NCI-H187 treated with DMSO at 0.1 percent for 48 hours (cell line): ENCODE measurements at regions not wholly inside any gene's neighbourhood (a gene's known extent, or its start where the extent isn't known, plus 50 kb on each side); places are given as distances from the start of the nearest gene placed in this dataset.

ENCODE experiments used
- DNase-seq: peaks from one replicate; lab custom pipeline; 2025; lab: John Stamatoyannopoulos, UW

- DNase-seq = no peak
Observed at GRCh38 chr9:91040371-91041215, 239.0 kb downstream of the SYK start.

GRCh38 chr9:91042024-91042423, 240.4 kb downstream of the SYK start:
- DNase-seq = no peak

- no peak for DNase-seq
Observed at GRCh38 chr9:91042541-91042940, 240.9 kb downstream of the SYK start.

- no peak for DNase-seq
Observed at GRCh38 chr9:91043056-91043810, 241.6 kb downstream of the SYK start.

- DNase-seq = no peak
Observed at GRCh38 chr9:91043811-91044175, 242.2 kb downstream of the SYK start.

GRCh38 chr9:91044354-91044753, 242.7 kb downstream of the SYK start:
- no peak for DNase-seq

- DNase-seq = no peak
Observed at GRCh38 chr9:91045041-91045440, 243.4 kb downstream of the SYK start.

- no peak for DNase-seq
Observed at GRCh38 chr9:91047529-91047928, 245.9 kb downstream of the SYK start.

- DNase-seq = no peak
Observed at GRCh38 chr9:91047993-91048607, 246.5 kb downstream of the SYK start.

GRCh38 chr9:91048749-91049148, 247.1 kb downstream of the SYK start:
- no peak for DNase-seq

GRCh38 chr9:91053824-91054223, 252.2 kb downstream of the SYK start:
- no peak for DNase-seq

GRCh38 chr9:91055845-91056244, 254.2 kb downstream of the SYK start:
- no peak for DNase-seq

- DNase-seq = no peak
Observed at GRCh38 chr9:91056486-91056885, 254.9 kb downstream of the SYK start.

GRCh38 chr9:91056917-91057316, 255.3 kb downstream of the SYK start:
- DNase-seq = no peak

- no peak for DNase-seq
Observed at GRCh38 chr9:91059713-91060112, 258.1 kb downstream of the SYK start.

GRCh38 chr9:91060520-91061343, 259.1 kb downstream of the SYK start:
- DNase-seq = no peak

GRCh38 chr9:91061506-91061905, 259.9 kb downstream of the SYK start:
- DNase-seq = no peak

GRCh38 chr9:91062281-91062680, 260.7 kb downstream of the SYK start:
- no peak for DNase-seq

GRCh38 chr9:91063471-91063870, 261.9 kb downstream of the SYK start:
- no peak for DNase-seq

- DNase-seq = no peak
Observed at GRCh38 chr9:91065231-91066041, 263.8 kb downstream of the SYK start.

- DNase-seq = no peak
Observed at GRCh38 chr9:91066042-91066415, 264.4 kb downstream of the SYK start.
